ENCODE measurements at regions not wholly inside any gene's neighbourhood (a gene's known extent, or its start where the extent isn't known, plus 50 kb on each side); places are given as distances from the start of the nearest gene placed in this dataset.

GRCh38 chr21:34022627-34023335 is 50.6 kb upstream of the MRPS6 start:
- peak in 2 of 3 experiments; percentile 22 to 34 for DNase-seq (ENCODE audit: low read depth in 3 of 3)

- DNase-seq (ENCODE audit: low read depth in 3 of 3) = no peak
Measured at GRCh38 chr21:34021726-34022125, 51.7 kb upstream of the MRPS6 start.

DNA sequence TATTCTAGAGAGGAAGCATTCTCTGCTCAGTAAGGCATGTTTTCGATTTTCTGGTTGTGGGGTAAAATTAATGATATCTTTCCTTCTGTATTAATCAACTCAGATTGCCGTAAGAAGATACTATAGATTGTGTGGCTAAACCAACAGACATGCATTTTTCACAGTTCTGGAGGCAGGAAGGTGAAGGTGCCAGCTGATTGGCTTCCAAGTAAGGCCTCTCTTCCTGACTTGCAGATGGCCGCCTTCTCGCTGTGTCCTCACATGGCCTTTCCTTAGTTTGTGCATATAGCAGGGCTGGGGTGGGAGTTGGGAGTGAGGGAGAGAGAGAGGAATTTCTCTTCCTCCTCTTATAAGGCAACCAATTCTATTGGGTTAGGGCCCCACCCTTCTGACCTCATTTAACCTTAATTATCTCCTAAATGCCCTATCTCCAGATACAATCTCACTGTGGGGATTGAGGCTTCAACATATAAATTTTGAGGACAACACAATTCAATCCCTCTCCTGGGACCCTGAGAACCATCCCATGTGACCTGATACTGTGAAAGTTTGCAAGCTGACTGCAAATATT is 52.3 kb upstream of the MRPS6 start:
- no peak for DNase-seq (ENCODE audit: low read depth in 3 of 3)

DNA sequence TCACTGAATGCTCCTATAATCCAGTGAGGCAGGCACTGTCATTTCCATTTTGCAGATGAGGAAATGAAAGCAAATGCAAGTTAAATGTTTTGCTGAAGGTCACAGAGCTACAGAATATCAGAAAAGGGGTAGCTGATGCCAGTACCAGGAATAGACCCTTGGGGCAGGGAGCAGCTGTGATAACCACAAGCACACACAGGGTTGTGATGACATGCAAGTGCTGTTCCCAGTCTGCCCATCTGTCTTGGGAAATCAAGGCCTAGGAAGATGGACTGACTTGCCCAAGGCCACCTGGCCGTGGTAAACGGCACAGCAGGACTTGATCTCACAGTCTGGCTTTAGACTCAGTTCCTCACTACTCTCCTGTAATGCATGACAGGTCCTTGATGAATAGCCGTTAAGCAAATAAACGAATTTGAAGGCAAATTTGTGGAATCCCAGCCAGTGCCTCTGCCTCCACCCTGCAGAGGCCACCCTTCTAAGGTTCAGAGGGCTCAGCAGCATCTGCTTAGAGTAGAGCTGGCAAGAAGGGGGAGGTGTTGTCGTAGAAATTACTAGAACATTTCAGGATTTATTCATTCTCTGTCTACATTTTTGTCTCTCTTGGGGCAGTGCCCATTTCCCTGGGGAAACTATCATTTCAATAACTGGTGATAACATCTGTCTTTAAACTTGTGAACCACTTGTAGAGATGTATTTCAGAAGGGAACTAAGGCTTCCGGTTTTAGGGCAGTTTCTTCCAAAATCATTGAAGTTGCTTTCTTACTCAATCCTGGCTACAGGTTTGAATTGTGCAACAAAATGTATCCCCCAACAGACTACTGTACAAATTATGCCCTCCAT is 53.2 kb upstream of the MRPS6 start:
- no peak for DNase-seq (ENCODE audit: low read depth in 3 of 3)

DNA sequence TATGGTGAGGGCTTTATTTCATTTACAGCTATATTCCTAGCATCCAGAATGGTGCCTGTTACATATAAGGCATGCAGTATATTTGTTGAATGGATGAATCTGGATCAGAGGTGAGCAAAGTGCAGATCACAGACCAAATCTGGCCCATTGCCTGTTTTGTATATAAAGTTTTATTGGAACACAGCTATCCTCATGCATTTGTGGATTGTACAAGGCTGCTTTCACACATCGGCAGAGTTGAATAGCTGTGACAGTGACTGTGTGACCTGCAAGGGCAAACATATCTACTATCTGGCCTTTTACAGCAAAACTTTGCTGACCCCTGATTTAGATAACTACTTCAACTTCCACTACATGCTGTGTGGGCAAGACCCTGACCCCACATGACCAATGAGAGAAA is 54.0 kb upstream of the MRPS6 start:
- no peak for DNase-seq (ENCODE audit: low read depth in 3 of 3)

- DNase-seq (ENCODE audit: low read depth in 3 of 3) = no peak
Measured at GRCh38 chr21:34018910-34019309, 54.5 kb upstream of the MRPS6 start.

GRCh38 chr21:34018185-34018584 is 55.2 kb upstream of the MRPS6 start:
- no peak for DNase-seq (ENCODE audit: low read depth in 3 of 3)

DNA sequence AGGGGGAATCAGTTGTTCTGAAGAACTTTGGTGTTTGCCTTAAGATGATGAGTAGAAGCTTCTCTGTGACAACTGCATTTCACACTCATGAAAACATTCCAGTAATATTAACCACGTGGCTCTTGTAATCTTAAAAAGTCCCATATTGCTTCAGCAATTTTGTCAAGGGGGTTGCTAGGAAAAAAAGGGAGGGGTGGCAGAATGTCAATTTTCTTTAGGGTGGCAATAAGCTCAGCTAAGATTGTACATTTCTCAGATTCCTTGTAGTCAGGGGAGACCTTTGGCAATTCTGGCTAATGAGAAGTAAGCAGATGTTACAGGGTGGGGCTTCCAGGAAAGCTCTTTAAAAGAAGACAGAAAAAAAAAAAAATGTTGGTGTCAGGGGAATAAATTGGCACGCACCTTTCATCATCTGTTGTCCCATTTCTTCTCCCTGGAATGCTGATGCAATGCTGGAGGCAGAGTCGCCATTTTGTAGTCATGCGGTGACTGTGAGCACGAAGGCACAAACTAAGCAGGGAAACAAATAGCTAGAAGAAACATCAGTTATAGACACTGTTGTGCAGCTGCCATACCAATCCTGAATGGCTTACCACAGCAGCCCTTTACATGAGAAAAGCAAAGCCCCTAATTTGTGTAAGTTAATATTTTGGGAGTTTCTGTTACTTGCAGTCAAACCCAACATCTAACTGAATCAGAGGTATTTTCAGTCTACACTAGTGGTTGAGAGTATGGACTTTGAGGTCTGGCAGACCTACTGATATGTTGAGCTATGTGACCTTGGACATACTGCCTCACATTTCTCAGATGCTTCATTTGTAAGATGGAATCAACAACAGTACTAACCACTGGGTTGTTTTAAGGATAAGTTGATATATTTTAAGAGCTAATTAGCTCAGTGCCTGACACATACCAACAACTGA is 56.1 kb upstream of the MRPS6 start:
- no peak for DNase-seq (ENCODE audit: low read depth in 3 of 3)

- no peak for DNase-seq (ENCODE audit: low read depth in 3 of 3)
Measured at GRCh38 chr21:34012640-34013039, 60.7 kb upstream of the MRPS6 start.

- DNase-seq (ENCODE audit: low read depth in 3 of 3) = no peak
Measured at GRCh38 chr21:34011660-34012059, 61.7 kb upstream of the MRPS6 start.

GRCh38 chr21:34009193-34009592 is 64.2 kb upstream of the MRPS6 start:
- DNase-seq (ENCODE audit: low read depth in 3 of 3) = no peak

DNA sequence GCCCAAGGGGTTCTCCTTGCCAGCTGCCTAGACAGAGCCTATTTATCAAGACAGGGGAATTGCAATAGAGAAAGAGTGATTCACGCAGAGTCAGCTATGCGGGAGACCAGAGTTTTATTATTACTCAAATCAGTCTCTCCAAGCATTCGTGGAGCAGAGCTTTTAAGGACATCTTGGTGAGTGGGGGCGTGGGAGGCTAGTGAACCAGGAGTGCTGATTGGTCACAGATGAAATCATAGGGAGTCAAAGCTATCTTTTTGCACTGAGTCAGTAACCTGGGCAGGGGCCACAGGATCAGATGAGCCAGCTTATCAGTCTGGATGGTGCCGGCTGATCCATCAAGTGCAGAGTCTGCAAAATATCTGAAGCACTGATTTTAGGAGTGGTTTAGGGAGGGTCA is 64.8 kb upstream of the MRPS6 start:
- DNase-seq (ENCODE audit: low read depth in 3 of 3) = peak in 2 of 3 experiments; percentile 48 to 65

DNA sequence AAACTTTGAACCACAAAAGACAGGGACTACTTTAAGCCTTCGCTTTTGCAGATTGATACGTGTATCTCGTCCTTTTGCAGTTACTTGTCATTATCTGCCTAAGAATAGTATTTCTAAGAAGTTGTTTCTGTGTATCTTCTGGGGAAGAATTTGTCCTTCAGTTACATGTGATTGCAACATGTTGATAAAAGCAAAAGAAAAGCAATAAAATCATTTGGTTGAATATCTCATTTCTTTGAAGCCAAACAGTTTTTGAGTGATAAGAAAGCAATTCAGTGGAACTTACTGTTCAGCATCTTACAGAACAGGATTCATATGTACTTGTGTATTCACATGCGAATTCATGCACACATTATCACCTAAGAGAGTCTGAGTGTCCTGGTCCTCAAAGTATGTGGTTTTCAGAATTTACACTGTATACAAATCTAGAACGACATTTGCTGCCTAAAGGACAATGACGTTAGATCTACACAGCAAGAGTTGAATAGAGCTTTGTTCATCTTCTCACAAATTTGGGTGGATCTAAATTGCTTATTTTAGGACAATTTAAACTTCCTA is 66.7 kb upstream of the MRPS6 start:
- DNase-seq (ENCODE audit: low read depth in 3 of 3) = no peak

GRCh38 chr21:34004974-34005373 is 68.4 kb upstream of the MRPS6 start:
- no peak for DNase-seq (ENCODE audit: low read depth in 3 of 3)

DNA sequence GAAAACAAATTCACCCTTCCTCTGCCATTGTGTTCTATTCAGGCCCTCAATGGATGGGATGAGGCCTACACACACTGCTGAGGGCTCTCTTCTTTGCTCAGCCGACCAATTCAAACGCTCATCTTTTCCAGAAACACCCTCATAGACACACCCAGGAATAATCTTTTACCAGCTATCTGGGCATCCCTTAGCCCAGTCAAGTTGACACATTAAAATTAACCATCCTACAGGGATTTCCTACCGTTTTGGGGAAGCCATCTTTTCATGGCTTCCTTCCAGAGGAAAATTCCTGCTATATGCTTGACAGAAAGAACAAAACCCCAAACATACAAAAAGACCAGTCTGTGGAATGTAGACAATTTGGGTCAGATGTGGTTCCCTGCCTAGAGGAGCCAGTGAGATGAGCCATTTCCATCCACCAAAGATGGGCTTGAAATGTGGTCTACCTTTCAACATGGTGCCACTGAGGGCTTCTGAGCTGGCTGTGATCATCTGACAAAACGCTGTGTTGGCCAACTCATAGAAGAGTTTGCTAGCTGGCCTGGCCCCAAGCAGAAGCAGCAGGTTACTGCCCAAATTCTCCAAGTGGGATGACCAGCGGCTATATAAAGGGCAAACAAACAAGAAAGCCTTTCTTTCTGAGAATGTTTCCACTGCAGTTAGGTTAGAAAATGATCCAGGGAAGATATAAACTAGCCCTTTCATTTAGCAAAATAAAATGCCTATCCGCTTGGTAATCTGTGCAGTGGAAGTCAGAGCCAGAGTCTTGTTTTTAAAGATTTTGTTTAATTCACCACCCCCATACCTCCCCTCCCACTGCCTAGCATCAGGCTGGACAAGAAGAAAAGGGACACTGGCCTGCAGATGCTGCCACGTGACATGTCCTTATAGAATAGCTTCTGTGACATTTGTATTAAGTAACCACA is 69.1 kb upstream of the MRPS6 start:
- DNase-seq (ENCODE audit: low read depth in 3 of 3) = no peak

GRCh38 chr21:34003428-34003827 is 70.0 kb upstream of the MRPS6 start:
- no peak for DNase-seq (ENCODE audit: low read depth in 3 of 3)

DNA sequence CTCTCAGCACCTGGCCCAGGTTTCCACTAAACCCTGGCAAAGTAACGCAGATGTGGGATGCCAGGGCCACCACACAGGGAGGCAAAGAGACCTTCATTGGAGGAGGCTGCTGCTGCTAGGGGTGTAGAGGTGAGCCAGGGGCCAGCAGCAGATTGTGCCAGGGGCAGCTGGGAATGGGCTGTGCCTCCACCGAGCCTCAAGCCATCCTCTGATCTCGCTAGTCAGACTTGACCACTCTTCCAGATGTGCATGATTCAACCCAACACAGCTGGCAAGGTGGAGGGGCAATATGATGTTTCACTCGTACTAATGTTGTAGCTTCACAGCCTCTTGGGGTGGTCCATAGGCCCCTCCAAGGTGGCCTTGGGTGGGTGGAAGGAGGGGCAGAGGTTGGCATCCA is 73.0 kb upstream of the MRPS6 start:
- no peak for DNase-seq (ENCODE audit: low read depth in 3 of 3)

- DNase-seq (ENCODE audit: low read depth in 3 of 3) = no peak
Measured at GRCh38 chr21:33998809-33999208, 74.6 kb upstream of the MRPS6 start.

- DNase-seq (ENCODE audit: low read depth in 3 of 3) = no peak
Measured at GRCh38 chr21:33998402-33998801, 75.0 kb upstream of the MRPS6 start.

- DNase-seq (ENCODE audit: low read depth in 3 of 3) = no peak
Measured at GRCh38 chr21:33997436-33997835, 75.9 kb upstream of the MRPS6 start.

All from stimulated activated CD4-positive, alpha-beta T cell treated with anti-CD3 and anti-CD28 coated beads, TNF-alpha, amount 100 ng/mL, for 24 hours (primary cell).